ENCODE measurements at regions not wholly inside any gene's neighbourhood (a gene's known extent, or its start where the extent isn't known, plus 50 kb on each side); places are given as distances from the start of the nearest gene placed in this dataset.

DNA sequence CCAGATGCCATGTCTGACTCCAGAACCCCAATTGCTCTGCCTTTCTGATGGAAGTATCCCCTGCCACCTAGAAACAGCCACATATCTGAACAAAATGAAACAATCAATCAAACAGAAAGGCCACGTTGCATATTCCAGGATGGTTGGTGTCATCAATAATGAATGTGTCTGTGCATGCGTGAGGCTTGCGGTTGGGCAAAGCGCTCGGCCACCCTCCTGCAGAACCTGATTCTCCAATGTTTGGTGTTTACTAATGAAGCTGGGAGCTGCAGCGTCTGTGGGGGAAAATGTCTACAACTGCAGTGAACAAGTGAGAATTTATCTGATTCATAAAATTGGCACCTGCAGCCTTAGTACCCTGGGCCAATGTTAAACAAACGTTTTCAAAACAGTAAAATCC, 121.2 kb upstream of the ADARB2 start:
- ATAC-seq (ENCODE audit: low read depth) (no peak), DNase-seq (no peak)
- H2BK5ac ChIP-seq (ENCODE audit: low read depth, low read length, poor library complexity, severe bottlenecking), result no peak overlapping the region
- no peak overlapping the region for H3K4ac ChIP-seq (ENCODE audit: low read depth, low read length)
- no TSS peak for BruUV-seq (replicated peaks)
- H2BK15ac ChIP-seq (ENCODE audit: low read depth, low read length), result no peak overlapping the region
- H3K18ac ChIP-seq (ENCODE audit: low read depth, low read length), result no peak overlapping the region
- CTCF ChIA-PET, result no interaction called here
- TF ChIP-seq, protein P1, sequence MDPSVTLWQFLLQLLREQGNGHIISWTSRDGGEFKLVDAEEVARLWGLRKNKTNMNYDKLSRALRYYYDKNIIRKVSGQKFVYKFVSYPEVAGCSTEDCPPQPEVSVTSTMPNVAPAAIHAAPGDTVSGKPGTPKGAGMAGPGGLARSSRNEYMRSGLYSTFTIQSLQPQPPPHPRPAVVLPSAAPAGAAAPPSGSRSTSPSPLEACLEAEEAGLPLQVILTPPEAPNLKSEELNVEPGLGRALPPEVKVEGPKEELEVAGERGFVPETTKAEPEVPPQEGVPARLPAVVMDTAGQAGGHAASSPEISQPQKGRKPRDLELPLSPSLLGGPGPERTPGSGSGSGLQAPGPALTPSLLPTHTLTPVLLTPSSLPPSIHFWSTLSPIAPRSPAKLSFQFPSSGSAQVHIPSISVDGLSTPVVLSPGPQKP (IDR thresholded peaks at IDR 0.05; ENCODE audit: borderline replicate concordance, low read depth, low read length), result no peak
- no peak for TF ChIP-seq NFE2L2 (IDR thresholded peaks at IDR 0.05; ENCODE audit: low read depth, low read length)
- TF ChIP-seq, protein P2, sequence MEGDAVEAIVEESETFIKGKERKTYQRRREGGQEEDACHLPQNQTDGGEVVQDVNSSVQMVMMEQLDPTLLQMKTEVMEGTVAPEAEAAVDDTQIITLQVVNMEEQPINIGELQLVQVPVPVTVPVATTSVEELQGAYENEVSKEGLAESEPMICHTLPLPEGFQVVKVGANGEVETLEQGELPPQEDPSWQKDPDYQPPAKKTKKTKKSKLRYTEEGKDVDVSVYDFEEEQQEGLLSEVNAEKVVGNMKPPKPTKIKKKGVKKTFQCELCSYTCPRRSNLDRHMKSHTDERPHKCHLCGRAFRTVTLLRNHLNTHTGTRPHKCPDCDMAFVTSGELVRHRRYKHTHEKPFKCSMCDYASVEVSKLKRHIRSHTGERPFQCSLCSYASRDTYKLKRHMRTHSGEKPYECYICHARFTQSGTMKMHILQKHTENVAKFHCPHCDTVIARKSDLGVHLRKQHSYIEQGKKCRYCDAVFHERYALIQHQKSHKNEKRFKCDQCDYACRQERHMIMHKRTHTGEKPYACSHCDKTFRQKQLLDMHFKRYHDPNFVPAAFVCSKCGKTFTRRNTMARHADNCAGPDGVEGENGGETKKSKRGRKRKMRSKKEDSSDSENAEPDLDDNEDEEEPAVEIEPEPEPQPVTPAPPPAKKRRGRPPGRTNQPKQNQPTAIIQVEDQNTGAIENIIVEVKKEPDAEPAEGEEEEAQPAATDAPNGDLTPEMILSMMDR (conservative IDR thresholded peaks at IDR 0.05; ENCODE audit: low read depth, low read length), result no peak
- TF ChIP-seq MAFK (IDR thresholded peaks at IDR 0.05; ENCODE audit: low read depth, low read length), result no peak
- TF ChIP-seq MAZ (IDR thresholded peaks at IDR 0.05; ENCODE audit: borderline replicate concordance, low read depth, low read length), result no peak
- TF ChIP-seq FOS (IDR thresholded peaks at IDR 0.05; ENCODE audit: low read depth, low read length), result no peak
- no peak for TF ChIP-seq CHD1 (IDR thresholded peaks at IDR 0.05; ENCODE audit: low read depth, low read length)
- TF ChIP-seq, protein P3, sequence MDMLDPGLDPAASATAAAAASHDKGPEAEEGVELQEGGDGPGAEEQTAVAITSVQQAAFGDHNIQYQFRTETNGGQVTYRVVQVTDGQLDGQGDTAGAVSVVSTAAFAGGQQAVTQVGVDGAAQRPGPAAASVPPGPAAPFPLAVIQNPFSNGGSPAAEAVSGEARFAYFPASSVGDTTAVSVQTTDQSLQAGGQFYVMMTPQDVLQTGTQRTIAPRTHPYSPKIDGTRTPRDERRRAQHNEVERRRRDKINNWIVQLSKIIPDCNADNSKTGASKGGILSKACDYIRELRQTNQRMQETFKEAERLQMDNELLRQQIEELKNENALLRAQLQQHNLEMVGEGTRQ (IDR thresholded peaks at IDR 0.05; ENCODE audit: low read depth, low read length), result no peak
- no peak for TF ChIP-seq SMC3 (IDR thresholded peaks at IDR 0.05; ENCODE audit: low read depth, low read length)
- in situ Hi-C loops (cut with MboI; ENCODE audit: low sequenced_read_pairs), result no loop called here
- no peak overlapping the region for H4K5ac ChIP-seq (ENCODE audit: low read depth, low read length)
- no peaks in the 10 kb centered on the region for H3K4me1 ChIP-seq (ENCODE audit: control insufficient read depth, insufficient read depth, low read length)
- H2AK5ac ChIP-seq (ENCODE audit: low read depth, low read length), result no peak overlapping the region
- no peak overlapping the region for H2AK9ac ChIP-seq (replicated peaks; ENCODE audit: low read depth, low read length, poor library complexity)
- no peaks in the 10 kb centered on the region for H3K36me3 ChIP-seq (ENCODE audit: control insufficient read depth, insufficient read depth, low read length)
- no peak overlapping the region for H3K4me3 ChIP-seq (ENCODE audit: insufficient read depth, low read depth, low read length)
- H3K9me3 ChIP-seq (ENCODE audit: control insufficient read depth, insufficient read depth, low read length), result peaks cover 31% of the 10 kb centered on the region
- H3K14ac ChIP-seq (replicated peaks; ENCODE audit: low read depth, low read length), result no peak overlapping the region
- no peak overlapping the region for H2BK120ac ChIP-seq (ENCODE audit: low read depth, low read length)
- POLR2A ChIA-PET (ENCODE audit: unreplicated experiment), result no interaction called here
- no peak overlapping the region for H2BK20ac ChIP-seq (ENCODE audit: low read depth, low read length)
- no peak overlapping the region for H2AFZ ChIP-seq (replicated peaks; ENCODE audit: low read length, poor library complexity)
- no peaks in the 10 kb centered on the region for H4K20me1 ChIP-seq (ENCODE audit: insufficient read depth, low read length)
- H3K4me2 ChIP-seq (ENCODE audit: low read depth, low read length), result no peak overlapping the region
- no peaks in the 10 kb centered on the region for H3K9me1 ChIP-seq (ENCODE audit: insufficient read depth, low read length)
- no peaks in the 10 kb centered on the region for H3K79me1 ChIP-seq (ENCODE audit: low read depth in 1 of 2, low read length in 2 of 2)
- no peak overlapping the region for H4K91ac ChIP-seq (ENCODE audit: insufficient read depth, low read depth, low read length)
- intact Hi-C loops (cut with micrococcal nuclease), result no loop called here
- WGBS, 2 experiments (ENCODE audit: extremely low coverage in 2 of 2, insufficient read length in 1 of 2), result 0% methylated on average over 1 of the region's 7 CpGs; no CpG with 5 or more reads in 1 of the 2 experiments
- H3K9ac ChIP-seq (ENCODE audit: low read depth, low read length), result no peak overlapping the region
- no peak overlapping the region for H3K23ac ChIP-seq (ENCODE audit: low read depth, low read length)
- dilution Hi-C loops (cut with HindIII; ENCODE audit: low sequenced_read_pairs, unreplicated experiment), result no loop called here
- no peak overlapping the region for H3K27ac ChIP-seq (ENCODE audit: insufficient read depth, low read length)
- no peaks in the 10 kb centered on the region for H3K27me3 ChIP-seq (ENCODE audit: control insufficient read depth, insufficient read depth, low read length)
- H3K56ac ChIP-seq (ENCODE audit: extremely low read depth, insufficient read depth, low read length), result no peak overlapping the region
- H4K8ac ChIP-seq (ENCODE audit: low read depth in 2 of 2, low read length in 2 of 2), result no peak overlapping the region
